Fibroblast of skin of right biceps (primary cell): ENCODE measurements at regions not wholly inside any gene's neighbourhood (a gene's known extent, or its start where the extent isn't known, plus 50 kb on each side); places are given as distances from the start of the nearest gene placed in this dataset.
A peak's percentile ranks its signal among the peaks of the same experiment; 100 is the strongest.

Experiments
- DNase-seq: peaks from one replicate; pipeline ENCODE4 v3.0.0-alpha.2; 2013

DNA sequence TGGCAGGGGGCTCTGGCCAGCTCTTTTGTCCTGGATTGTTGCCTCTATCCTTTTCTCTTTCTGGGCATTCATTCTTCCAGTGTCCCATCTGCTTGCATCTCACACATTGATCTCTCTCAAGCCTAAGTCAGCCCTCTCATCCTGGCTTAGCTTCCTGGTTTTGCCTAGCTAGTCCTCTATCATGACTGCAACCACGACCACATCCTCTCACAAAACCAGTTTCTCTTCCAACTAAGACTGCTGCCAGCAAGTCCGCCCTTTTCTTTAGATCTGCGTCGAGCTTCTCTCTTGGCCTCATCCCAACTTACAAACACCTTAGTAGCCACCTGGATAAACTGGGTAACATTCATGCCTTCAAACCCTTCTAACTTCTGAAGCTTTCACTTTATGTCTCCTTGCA lies 212.2 kb upstream of the HTR2A start:
- peak; percentile 33 for DNase-seq

DNA sequence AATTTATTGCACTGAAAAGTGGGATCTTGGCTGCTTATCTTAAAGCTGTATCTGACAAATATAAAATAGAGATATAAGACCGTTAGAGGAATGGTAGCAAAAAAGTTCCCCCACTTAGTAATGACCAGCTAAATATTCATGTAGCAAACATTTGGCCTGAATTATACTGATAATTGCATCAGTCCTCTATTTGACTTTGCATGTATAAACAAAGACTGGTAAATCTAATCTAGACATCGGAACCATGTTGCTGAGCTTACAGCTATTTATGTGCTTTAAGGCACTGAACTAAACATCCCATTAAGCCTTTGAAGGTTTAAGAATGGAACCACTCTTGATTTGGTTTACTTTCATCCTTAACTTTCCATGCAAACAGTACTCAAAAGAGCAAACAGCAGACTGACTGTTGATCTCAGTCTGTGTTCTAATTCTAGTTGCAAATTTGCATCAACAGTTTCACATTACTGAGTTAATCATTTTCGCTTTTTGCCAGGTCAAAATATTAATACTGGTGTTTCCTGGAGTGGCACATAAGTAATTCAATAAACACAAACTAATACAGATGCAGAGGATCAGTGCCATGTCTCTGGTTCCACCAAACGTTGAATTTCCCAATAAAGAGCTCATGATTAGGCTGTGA lies 203.5 kb upstream of the HTR2A start:
- DNase-seq = no peak

DNA sequence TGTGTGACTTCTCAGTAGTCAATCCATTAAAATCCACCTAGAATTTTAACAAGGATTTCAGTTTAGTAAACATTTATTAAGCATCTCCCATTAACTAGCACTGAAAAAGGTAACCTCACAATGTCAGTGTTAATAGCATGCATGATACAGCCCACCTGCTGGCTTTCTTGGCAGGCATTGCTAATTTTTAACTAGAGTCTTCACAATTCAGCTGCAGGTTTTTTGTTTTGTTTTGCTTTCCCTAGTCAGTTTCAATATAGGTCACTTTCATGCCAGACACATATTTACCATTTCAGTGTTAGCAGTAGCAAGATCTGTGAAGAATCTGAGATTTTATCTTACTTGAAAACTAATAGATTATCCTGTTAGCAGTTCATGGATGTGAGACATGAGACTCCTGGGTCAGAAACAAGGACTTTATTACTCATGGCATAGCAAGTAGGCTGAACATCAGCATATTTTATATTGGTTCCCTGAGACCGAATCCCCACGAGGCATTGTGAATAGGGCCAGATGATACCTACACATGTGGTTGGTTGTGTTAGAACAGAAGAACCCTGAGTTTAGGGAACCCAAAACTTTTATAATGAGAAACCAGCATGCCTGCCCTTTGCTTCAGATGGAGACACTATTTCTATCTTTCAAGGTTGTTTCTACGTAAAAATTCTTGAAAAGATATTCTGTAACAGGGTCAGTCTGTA lies 198.0 kb upstream of the HTR2A start:
- no peak for DNase-seq

DNA sequence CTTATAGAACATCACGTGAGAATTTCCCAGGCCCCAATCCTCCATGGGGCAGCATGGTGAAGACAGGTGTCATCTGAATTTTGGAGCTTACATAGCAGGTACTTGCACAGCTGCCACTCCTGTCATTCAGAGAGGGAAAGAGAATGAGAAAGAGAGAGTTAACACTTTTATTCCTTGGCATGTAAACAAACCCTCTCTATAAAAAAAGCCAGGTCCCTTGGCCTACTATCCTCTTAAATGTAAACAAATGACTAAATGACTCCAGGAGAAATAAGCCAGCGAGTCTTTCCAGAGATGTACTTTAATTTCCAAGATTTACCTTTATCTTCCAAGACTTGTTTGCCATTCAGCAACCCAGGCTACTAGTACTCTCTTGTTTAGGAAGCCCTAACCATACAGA lies 195.3 kb upstream of the HTR2A start:
- DNase-seq = no peak

- peak; percentile 95 for DNase-seq
Measured at GRCh38 chr13:47087841-47088240, 191.0 kb upstream of the HTR2A start.

GRCh38 chr13:47087241-47087640 lies 190.4 kb upstream of the HTR2A start:
- no peak for DNase-seq

DNA sequence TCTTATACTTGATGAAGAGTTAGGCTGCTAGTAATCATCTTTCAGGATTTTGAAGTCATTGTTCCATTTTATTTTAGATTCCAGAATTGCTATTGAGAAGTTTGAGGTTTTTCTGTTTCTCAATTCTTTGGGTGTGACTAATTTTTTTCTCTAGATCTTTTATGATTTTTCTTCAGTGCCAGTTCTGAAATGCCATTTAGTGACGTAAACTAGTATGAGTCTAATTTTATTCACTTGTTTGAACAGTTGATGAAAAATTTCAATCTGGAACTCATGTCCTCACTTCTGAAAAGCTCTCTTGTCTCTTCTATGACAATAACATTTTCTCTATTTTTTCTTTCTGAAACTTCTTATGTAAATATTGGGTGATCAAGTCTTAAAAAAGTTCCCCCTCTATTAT lies 188.5 kb upstream of the HTR2A start:
- DNase-seq = peak; percentile 67

DNA sequence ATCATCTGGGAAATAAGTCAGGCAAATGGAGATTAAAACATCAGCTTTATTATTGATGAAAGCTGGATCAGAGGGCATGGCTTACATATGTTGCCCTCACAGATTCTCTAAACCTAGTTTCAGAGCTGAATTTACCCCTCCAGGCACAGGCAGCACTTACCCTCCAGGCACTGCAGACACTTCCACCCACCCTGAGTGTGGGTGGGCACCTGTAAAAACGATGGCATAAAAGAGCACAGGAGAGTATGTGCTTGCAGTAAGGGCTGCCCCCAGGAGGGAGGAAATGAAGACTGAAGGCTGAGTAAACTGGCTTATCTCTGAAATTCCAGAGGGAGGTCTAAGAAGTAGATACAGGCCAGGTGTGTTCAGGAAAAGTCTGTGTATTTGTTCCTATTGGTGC lies 185.0 kb upstream of the HTR2A start:
- DNase-seq = no peak

DNA sequence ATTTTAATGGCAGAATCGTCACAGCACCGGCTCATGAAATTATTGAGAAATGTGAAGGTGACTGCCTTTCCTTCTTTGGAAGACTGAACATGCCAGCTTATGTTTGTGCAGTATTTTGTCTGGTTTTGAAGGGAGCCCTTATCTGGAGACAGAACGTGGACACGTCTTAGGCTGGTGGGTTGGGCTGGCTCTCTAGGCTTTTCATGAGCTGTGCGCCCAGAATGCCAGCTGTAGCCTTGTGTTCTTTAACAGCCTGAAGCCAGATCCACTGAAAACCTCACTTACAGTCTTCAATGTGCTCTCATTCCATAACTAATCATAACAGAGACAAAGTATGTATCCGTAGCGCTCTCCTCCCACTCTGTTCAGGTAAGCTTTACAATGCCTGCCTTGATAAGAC lies 184.4 kb upstream of the HTR2A start:
- DNase-seq = no peak

- DNase-seq = no peak
Measured at GRCh38 chr13:47080621-47081020, 183.8 kb upstream of the HTR2A start.

DNA sequence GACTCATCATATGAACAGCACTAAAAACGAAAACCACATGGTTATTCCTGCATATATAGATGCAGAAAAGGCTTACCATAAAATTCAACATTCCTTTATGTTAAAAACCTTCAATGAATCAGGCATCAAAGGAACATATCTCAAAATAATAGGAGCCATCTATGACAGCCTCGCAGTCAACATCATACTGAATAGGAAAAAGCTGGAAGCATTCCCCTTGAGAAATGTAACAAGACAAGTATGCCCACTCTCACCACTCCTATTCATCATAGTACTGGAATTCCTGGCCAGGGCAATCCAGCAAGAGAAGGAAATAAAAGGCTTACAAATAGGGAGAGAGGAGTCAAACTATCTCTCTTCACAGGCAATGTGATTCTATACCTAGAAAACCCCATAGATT lies 179.6 kb upstream of the HTR2A start:
- DNase-seq = peak; percentile 82

GRCh38 chr13:47069133-47069532 lies 172.3 kb upstream of the HTR2A start:
- no peak for DNase-seq

DNA sequence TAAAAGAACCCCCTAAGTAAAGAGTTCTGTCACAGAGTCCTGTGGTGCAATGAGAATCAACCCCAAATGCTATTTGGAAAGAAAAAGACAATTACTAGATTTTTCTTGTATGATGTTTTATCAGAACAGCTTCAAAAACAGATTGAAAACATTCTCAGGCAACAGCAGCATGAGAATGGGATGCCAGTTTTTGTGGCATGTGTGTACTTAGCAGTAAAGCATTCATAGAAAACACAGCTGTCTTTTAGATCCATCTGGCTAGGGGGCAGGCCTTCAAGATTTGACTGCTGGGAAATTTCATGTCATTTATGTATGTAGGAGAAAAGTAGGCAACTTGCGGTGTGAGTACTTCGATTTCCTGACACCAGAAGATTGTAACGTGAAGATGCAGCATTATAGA lies 170.5 kb upstream of the HTR2A start:
- DNase-seq = no peak

DNA sequence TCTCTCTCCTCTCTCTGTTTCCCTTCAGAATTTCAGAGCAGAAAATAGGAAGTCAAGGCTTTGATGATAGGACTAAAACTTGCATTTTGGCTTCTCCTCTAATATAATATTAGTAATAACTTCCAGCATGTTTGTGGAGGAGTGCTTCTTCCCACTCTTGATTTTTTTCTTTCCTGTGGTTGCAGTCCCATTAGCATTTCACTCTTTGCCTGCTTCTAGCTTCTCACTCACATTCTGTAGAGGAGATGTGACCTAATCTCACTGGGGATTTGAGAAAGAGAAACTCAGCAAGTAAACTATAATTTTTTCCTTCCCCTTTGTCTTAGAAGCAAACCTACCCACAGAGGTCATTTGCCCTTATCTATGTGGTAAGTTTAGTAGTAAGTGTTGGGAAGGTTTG lies 169.4 kb upstream of the HTR2A start:
- DNase-seq = peak; percentile 20

DNA sequence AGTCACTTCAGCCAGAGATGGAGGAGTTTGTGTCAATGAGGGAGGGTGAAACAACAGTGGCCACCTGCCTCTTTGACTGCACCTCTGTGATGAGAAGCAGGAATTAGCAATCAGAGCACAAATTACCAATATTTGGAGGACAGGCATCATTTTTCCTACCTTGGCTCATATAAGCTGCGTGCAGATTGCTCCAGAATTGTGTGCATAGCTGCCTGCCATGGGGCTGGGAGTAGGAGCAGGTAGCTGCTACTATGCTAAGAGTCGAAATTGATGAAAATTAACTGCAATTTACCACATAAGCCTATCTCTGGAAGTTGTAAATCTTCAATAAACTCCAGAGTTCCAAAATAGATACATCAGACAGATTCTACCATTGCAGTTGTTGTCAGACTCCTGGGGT lies 167.5 kb upstream of the HTR2A start:
- no peak for DNase-seq

DNA sequence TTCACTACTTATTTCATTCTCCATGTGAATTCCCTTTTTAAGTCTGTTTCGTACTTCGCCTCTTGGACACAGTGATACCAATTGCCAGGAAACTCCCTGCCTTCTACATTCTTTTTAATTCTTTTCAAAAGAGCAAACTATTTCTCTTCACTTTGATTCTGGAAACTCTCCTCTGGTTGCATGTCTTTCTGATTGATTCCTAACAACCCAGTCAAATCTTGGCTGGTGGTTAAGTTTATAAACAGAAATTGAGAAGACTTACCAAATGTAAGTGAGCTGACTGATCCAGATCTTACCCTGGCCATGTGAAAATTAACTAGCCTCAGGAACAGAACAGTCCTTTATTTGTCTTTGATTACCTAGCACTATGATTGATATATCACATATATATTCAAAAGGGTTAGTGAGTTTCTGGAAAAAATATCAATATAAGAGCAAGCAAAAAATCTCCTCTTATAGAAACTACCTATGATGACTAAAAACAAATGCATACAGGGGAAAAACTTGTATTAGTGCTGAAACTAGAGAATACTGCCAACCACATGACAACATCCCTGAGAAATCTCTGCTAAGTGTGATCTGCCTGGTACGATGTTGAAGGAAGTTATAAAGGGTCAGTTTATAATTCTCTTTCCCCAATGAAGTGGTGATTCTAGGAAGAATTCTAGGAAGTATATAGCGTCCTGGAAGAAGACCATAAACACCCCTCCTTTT lies 152.6 kb upstream of the HTR2A start:
- no peak for DNase-seq

- DNase-seq = no peak
Measured at GRCh38 chr13:47046706-47047105, 149.9 kb upstream of the HTR2A start.

DNA sequence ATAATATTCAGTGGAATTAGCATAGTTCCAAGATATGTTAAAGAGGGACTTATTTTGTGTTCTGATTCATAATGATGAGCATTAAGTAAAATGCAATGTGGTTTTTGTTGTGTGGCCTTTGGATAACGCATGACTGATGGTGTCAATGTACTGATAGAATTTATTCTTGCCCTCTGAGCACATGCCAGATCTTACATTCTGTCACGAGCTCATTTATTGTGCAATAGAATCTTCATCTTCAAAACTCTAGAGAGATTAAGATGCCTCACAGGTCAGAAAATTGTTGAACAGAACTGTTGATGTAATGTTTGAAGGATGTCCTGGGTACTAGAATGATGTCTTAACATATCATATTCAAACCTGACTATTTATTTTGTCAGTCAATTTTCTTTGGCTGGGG lies 148.0 kb upstream of the HTR2A start:
- peak; percentile 42 for DNase-seq

DNA sequence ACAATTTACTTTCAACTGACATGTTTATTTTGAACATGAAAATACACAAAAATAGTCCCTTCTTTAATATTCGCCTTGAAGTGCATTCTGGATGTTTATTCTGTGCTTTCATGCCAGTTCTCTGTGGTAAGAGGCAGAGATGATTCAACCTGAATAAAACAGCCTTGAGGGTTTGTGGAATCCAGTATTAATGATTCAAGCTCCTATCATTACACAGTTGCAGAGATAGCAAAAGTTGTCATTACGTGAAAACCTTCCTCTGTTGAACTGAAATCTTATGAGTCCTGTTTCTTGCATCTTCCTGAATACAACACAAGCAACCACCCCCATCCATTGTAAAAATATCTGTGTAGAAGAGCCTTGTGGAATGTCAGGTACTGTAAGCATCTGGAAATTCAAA lies 142.3 kb upstream of the HTR2A start:
- DNase-seq = peak; percentile 85

DNA sequence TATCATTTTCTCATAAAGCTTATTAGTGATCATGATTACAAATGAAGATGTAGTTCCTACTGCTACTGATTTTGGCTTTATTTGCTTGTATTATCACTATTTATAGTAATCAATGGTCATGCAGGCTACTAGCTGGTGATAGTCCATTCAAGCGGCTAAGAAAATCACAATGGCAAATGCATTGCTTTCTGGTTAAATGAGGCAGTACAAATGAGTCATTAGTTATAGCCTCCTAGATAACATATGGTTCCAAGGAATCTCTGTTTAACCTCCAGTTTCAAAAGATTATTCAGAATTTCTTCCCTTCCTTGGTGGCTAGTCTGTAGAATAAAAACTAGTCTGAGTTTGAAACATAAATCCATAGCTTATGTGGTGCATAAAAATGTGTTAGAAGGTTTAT lies 141.3 kb upstream of the HTR2A start:
- DNase-seq = peak; percentile 14

DNA sequence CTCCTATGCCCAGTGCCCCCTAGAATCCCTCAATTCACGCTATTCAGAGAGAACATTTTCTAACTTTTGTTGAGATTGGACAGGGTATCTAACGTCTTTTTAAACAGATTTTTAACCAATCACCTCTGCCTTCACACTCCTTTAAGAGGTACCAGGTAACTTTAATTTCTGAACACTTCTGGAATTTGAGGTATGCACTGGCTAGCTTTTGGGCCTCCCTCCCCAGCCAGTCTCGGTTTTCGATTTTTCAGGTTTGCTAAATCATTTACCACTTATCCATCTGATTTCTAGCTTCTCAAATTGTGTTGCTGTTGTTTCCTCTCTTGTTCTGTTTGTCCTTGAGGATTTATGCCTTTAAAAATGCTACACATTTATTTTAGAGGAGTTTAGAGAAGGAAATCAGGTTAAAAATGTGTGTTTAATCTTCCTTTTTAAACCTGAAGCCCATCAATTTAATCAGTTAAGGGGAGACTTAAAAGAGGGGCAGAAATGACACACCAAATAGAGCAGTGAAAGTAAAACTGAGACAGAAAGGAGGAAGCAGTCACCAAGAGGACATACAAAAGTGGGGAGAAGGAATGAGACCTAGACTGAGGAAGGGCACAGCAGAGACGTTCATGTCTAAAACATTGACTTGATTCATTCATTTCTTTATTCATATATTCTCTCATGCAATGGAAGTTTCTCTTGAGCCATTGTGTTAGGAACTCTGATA lies 139.6 kb upstream of the HTR2A start:
- no peak for DNase-seq

GRCh38 chr13:47033216-47033615 lies 136.4 kb upstream of the HTR2A start:
- DNase-seq = peak; percentile 56

- peak; percentile 19 for DNase-seq
Measured at GRCh38 chr13:47027780-47028437, 131.1 kb upstream of the HTR2A start.
